Activated CD8-positive, alpha-beta T cell treated with anti-CD3 and anti-CD28 coated beads, Interleukin-2, amount 10 ng/mL, durations not matched to agents 7 days and 5 days (primary cell): ENCODE measurements at regions not wholly inside any gene's neighbourhood (a gene's known extent, or its start where the extent isn't known, plus 50 kb on each side); places are given as distances from the start of the nearest gene placed in this dataset.

Experiments
- ATAC-seq: fragments of 150-1000 bp; cut with Tn5 transposase; one replicate; pipeline ENCODE4 v1.10.0; 2021; ENCODE audit warnings: moderate library complexity
- CTCF ChIA-PET: fragments of 350-600 bp; sonication (Branson Sonifier 250); formaldehyde crosslinking; loops from one replicate; lab custom pipeline; 2021; ENCODE audit warnings: antibody characterized with exemption; lab: Charles Lee
- POLR2A ChIA-PET: fragments of 350-600 bp; sonication (Branson Sonifier 250); formaldehyde crosslinking; loops from one replicate; lab custom pipeline; 2021; ENCODE audit warnings: antibody characterized with exemption; lab: Charles Lee
- DNase-seq: peaks from one replicate; pipeline ENCODE4 v3.0.0-alpha.2; 2020
- H3K27ac Mint-ChIP-seq: one replicate; pipeline ENCODE4 v1.8.0; 2021; ENCODE audit warnings: mild to moderate bottlenecking, mixed read lengths
- H3K27me3 Mint-ChIP-seq: one replicate; pipeline ENCODE4 v1.8.0; 2021; ENCODE audit warnings: low read depth, mixed read lengths
- H3K36me3 Mint-ChIP-seq: one replicate; pipeline ENCODE4 v1.8.0; 2021; ENCODE audit warnings: low read depth, mixed read lengths
- H3K4me1 Mint-ChIP-seq: one replicate; pipeline ENCODE4 v1.8.0; 2021; ENCODE audit warnings: low read depth, mixed read lengths
- H3K4me3 Mint-ChIP-seq: one replicate; pipeline ENCODE4 v1.8.0; 2021; ENCODE audit warnings: mild to moderate bottlenecking, mixed read lengths
- H3K9me3 Mint-ChIP-seq: one replicate; pipeline ENCODE4 v1.8.0; 2022; ENCODE audit warnings: mixed read lengths; ENCODE audit not compliant: insufficient read depth

- DNase-seq = no peak
- Mint-ChIP-seq H3K9me3 (peaks cover 6% of the 10 kb centered on the region), H3K4me1 (no peaks in the 10 kb centered on the region), H3K4me3 (no peak overlapping the region), H3K27me3 (no peaks in the 10 kb centered on the region), H3K27ac (no peak overlapping the region), H3K36me3 (peaks cover 14% of the 10 kb centered on the region)
- ChIA-PET CTCF (interaction anchor here (1.6 kb wide), 1 partner anchor 283 kb away, joined by 3 read pairs; no protein-coding TSS in a partner anchor), POLR2A (interaction anchor here (0.7 kb wide), 1 partner anchor 13 kb away, joined by 3 read pairs; no protein-coding TSS in a partner anchor)
- no peak for ATAC-seq
These were observed 792.7 kb downstream of the RNF144A start for GRCh38 chr2:7709907-7710306.

DNA sequence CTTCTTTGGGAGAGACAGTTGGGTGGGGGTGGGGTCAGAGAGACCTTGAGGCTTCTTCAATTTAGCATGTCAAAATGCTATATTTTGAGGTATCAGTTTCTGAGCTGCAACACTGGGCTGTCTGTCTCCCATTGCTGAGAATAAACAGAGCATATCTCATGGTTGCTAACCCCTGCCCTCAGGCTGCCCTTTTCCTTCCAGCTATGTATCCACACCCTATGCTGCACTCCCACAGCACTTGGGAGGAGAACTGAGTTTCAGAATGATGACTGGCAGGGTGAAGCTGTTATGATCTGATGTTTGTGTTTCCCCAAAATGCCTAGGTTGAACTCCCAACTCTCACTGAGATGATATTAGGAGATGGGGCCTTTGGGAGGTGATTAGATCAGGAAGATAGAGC, 794.0 kb downstream of the RNF144A start:
- ATAC-seq = no peak
- Mint-ChIP-seq H3K4me3 (no peak overlapping the region), H3K36me3 (peaks cover 14% of the 10 kb centered on the region), H3K27ac (no peak overlapping the region), H3K27me3 (no peaks in the 10 kb centered on the region), H3K9me3 (peaks cover 6% of the 10 kb centered on the region), H3K4me1 (no peaks in the 10 kb centered on the region)
- CTCF ChIA-PET = no interaction called here
- DNase-seq = no peak
- POLR2A ChIA-PET = no interaction called here

GRCh38 chr2:7719876-7720275, 802.7 kb downstream of the RNF144A start:
- peaks cover 27% of the 10 kb centered on the region for H3K36me3 Mint-ChIP-seq
- H3K4me1 Mint-ChIP-seq = peaks cover 40% of the 10 kb centered on the region
- no peak overlapping the region for H3K27ac Mint-ChIP-seq
- DNase-seq (no peak), ATAC-seq (no peak)
- CTCF ChIA-PET = no interaction called here
- POLR2A ChIA-PET = no interaction called here
- no peaks in the 10 kb centered on the region for H3K27me3 Mint-ChIP-seq
- H3K4me3 Mint-ChIP-seq = no peak overlapping the region
- H3K9me3 Mint-ChIP-seq = no peaks in the 10 kb centered on the region

DNA sequence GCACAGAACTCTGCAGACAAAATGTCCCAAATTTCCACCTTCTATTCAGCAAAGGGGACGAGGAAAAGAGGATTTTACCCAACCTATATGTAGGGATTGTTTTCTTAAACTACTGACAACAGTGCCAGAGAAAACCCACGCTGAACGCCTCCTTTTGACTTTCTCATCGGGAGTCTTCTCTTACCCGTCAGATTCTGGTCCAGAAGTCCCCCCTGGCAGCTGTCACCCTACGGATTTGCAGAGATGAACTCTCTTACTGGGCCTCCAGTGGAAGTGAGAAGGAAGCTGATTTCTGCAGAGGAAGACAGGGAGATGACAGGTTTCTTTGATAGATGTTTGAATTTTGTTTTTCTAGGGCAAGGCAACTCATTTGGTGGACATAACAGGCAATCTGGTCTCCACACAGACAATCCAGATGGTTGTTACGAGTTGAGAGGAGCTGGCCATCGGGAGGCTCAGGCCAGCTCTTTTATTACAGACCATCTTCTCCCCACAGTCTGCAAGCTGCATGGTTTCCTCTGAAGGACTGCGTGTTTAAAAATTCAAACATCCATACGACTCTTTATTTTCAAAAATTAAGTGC, 804.3 kb downstream of the RNF144A start:
- ChIA-PET POLR2A (interaction anchor here (0.7 kb wide), 1 partner anchor 49 kb away, joined by 3 read pairs; no protein-coding TSS in a partner anchor), CTCF (interaction anchor here (1.0 to 1.9 kb wide), 5 partner anchors 9 to 296 kb away, joined by 3 to 5 read pairs (median 3); no protein-coding TSS in a partner anchor)
- Mint-ChIP-seq H3K27ac (peak overlapping the region; percentile 31), H3K27me3 (no peaks in the 10 kb centered on the region), H3K36me3 (peaks cover 32% of the 10 kb centered on the region), H3K4me1 (peaks cover 48% of the 10 kb centered on the region), H3K4me3 (no peak overlapping the region), H3K9me3 (no peaks in the 10 kb centered on the region)
- DNase-seq (no peak), ATAC-seq (no peak)

GRCh38 chr2:7722212-7722910, 805.1 kb downstream of the RNF144A start:
- ChIA-PET CTCF (interaction anchor here (1.0 to 1.9 kb wide), 4 partner anchors 50 to 296 kb away, joined by 3 to 5 read pairs (median 4); no protein-coding TSS in a partner anchor), POLR2A (interaction anchor here (0.7 to 0.9 kb wide), 2 partner anchors 9 to 50 kb away, joined by 3 read pairs; no protein-coding TSS in a partner anchor)
- ATAC-seq = no peak
- Mint-ChIP-seq H3K9me3 (no peaks in the 10 kb centered on the region), H3K27ac (peak overlapping the region; percentile 54), H3K27me3 (no peaks in the 10 kb centered on the region), H3K36me3 (peaks cover 39% of the 10 kb centered on the region), H3K4me3 (no peak overlapping the region), H3K4me1 (peaks cover 48% of the 10 kb centered on the region)
- no peak for DNase-seq

- Mint-ChIP-seq H3K4me1 (peaks cover 58% of the 10 kb centered on the region), H3K27ac (peak overlapping the region; percentile 86), H3K36me3 (peaks cover 58% of the 10 kb centered on the region), H3K9me3 (no peaks in the 10 kb centered on the region), H3K4me3 (peak overlapping the region; percentile 76), H3K27me3 (no peaks in the 10 kb centered on the region)
- CTCF ChIA-PET = interaction anchor here (1.0 to 5.3 kb wide), 11 partner anchors 15 to 958 kb away, joined by 3 to 44 read pairs (median 5); no protein-coding TSS in a partner anchor
- DNase-seq (no peak), ATAC-seq (no peak)
- POLR2A ChIA-PET = interaction anchor here (1.9 to 7.7 kb wide), 8 partner anchors 31 to 960 kb away, joined by 4 to 86 read pairs (median 15); partner anchors contain the start of gene ID2
These were observed 807.1 kb downstream of the RNF144A start for GRCh38 chr2:7724336-7724735.

- Mint-ChIP-seq H3K4me3 (peak overlapping the region; percentile 76), H3K4me1 (peaks cover 60% of the 10 kb centered on the region), H3K36me3 (peaks cover 62% of the 10 kb centered on the region), H3K9me3 (no peaks in the 10 kb centered on the region), H3K27me3 (no peaks in the 10 kb centered on the region), H3K27ac (peak overlapping the region; percentile 86)
- ATAC-seq = peak; percentile 83
- ChIA-PET POLR2A (interaction anchor here (0.6 to 7.7 kb wide), 21 partner anchors 10 to 959 kb away, joined by 3 to 86 read pairs (median 8); partner anchors contain the start of gene ID2), CTCF (interaction anchor here (0.6 to 5.3 kb wide), 22 partner anchors 9 to 957 kb away, joined by 3 to 44 read pairs (median 4); partner anchors contain the start of gene ID2)
- peak; percentile 80 for DNase-seq
These were observed 808.1 kb downstream of the RNF144A start for GRCh38 chr2:7725171-7725849.

DNA sequence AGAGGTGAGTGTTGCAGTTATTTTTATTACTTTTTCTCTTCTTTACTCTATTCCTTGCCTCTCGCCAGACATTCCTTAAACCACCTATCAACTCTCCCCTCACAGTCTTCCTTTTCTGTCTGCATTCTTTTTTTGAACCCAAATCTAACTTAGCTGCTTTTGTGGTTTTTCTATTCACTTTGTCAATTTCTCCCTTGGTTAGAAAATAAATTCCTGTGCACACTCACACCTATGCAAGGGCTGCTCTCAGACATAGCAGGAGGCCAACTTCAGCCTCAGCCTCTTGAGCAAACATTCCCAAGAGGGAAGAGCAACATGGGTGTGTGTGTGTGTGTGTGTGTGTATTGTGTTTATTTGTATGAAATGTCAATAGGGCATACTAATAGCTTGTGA, 808.6 kb downstream of the RNF144A start:
- Mint-ChIP-seq H3K4me3 (peak overlapping the region; percentile 76), H3K27me3 (no peaks in the 10 kb centered on the region), H3K9me3 (no peaks in the 10 kb centered on the region), H3K4me1 (peaks cover 64% of the 10 kb centered on the region), H3K36me3 (peaks cover 67% of the 10 kb centered on the region), H3K27ac (peak overlapping the region; percentile 86)
- ChIA-PET CTCF (interaction anchor here (0.8 to 5.3 kb wide), 17 partner anchors 14 to 959 kb away, joined by 3 to 44 read pairs (median 4); partner anchors contain the start of gene ID2), POLR2A (interaction anchor here (0.8 to 7.7 kb wide), 21 partner anchors 10 to 959 kb away, joined by 3 to 86 read pairs (median 8); partner anchors contain the start of genes ID2 and RSAD2)
- no peak for DNase-seq
- peak; percentile 12 for ATAC-seq

DNA sequence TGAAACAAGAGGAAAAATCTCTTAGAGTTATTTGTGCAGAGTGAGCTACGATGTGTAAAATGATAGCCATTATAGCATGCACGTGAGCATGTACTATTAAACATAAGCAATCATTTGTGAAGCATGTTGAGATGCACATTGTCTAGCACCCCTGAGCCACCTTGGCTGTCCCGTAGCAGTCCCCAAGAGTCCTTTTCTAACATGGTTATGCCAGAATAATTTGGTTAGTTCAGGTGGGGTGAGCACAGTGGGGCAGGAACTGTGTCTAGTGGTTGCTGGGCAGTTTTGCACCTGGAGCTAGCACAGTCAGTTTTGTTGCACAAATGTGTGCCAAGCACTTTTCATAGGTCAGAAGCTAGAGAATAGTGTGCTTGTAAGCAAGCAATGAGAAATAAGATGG, 809.8 kb downstream of the RNF144A start:
- DNase-seq (peak; percentile 43), ATAC-seq (peak; percentile 18)
- ChIA-PET CTCF (interaction anchor here (0.7 to 5.3 kb wide), 10 partner anchors 13 to 957 kb away, joined by 3 to 44 read pairs (median 4); no protein-coding TSS in a partner anchor), POLR2A (interaction anchor here (0.9 to 7.7 kb wide), 13 partner anchors 27 to 958 kb away, joined by 3 to 86 read pairs (median 14); partner anchors contain the start of gene ID2)
- H3K4me1 Mint-ChIP-seq = peaks cover 69% of the 10 kb centered on the region
- H3K9me3 Mint-ChIP-seq = peaks cover 5% of the 10 kb centered on the region
- peak overlapping the region; percentile 86 for H3K27ac Mint-ChIP-seq
- peak overlapping the region; percentile 76 for H3K4me3 Mint-ChIP-seq
- H3K36me3 Mint-ChIP-seq = peaks cover 79% of the 10 kb centered on the region
- no peaks in the 10 kb centered on the region for H3K27me3 Mint-ChIP-seq

DNA sequence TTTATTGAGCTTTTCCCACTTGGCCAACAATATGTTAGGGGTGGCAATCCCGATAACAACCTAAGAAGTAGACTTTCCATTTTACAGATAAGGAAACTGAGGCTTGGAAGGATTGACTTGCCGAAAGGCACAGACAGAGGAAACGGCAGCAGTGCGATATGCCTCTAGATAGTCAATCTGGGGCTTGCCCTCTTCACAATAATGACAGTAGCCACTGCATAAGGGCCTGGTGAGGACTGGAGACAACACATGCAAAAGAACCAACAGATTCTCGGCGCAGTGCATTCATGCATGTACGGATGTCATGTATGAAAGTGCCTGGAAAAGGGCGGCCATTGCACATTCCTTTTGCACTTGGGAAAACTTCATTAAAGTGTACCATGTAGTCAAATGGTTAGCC, 811.2 kb downstream of the RNF144A start:
- H3K4me1 Mint-ChIP-seq = peaks cover 68% of the 10 kb centered on the region
- ChIA-PET POLR2A (interaction anchor here (0.6 to 7.7 kb wide), 6 partner anchors 57 to 956 kb away, joined by 3 to 86 read pairs (median 32); partner anchors contain the start of gene ID2), CTCF (interaction anchor here (1.1 to 5.3 kb wide), 4 partner anchors 289 to 952 kb away, joined by 3 to 44 read pairs (median 4); no protein-coding TSS in a partner anchor)
- H3K4me3 Mint-ChIP-seq = peak overlapping the region; percentile 76
- H3K9me3 Mint-ChIP-seq = peaks cover 6% of the 10 kb centered on the region
- peak overlapping the region; percentile 86 for H3K27ac Mint-ChIP-seq
- H3K36me3 Mint-ChIP-seq = peaks cover 84% of the 10 kb centered on the region
- ATAC-seq = no peak
- no peak for DNase-seq
- no peaks in the 10 kb centered on the region for H3K27me3 Mint-ChIP-seq
